Medulla oblongata (tissue), 1 donor: ENCODE measurements at regions not wholly inside any gene's neighbourhood (a gene's known extent, or its start where the extent isn't known, plus 50 kb on each side); places are given as distances from the start of the nearest gene placed in this dataset.
A peak's percentile ranks its signal among the peaks of the same experiment; 100 is the strongest.
"Not testable (repeated sequence)": the region's sequence is repeated elsewhere in the genome, so short reads cannot be mapped to it uniquely, and the experiment has no call there.

ENCODE experiments used
- DNase-seq: peaks from one replicate; pipeline ENCODE4 v3.0.0-alpha.2; 2015; ENCODE audit errors: extremely low spot score

GRCh38 chr6:81562169-81562568, 190.3 kb downstream of the TENT5A start:
- DNase-seq: no peak

GRCh38 chr6:81561731-81562130, 190.8 kb downstream of the TENT5A start:
- DNase-seq: no peak

- DNase-seq: no peak
These were observed 191.4 kb downstream of the TENT5A start for GRCh38 chr6:81561071-81561564.

GRCh38 chr6:81557811-81558210, 194.7 kb downstream of the TENT5A start:
- DNase-seq: no peak

DNA sequence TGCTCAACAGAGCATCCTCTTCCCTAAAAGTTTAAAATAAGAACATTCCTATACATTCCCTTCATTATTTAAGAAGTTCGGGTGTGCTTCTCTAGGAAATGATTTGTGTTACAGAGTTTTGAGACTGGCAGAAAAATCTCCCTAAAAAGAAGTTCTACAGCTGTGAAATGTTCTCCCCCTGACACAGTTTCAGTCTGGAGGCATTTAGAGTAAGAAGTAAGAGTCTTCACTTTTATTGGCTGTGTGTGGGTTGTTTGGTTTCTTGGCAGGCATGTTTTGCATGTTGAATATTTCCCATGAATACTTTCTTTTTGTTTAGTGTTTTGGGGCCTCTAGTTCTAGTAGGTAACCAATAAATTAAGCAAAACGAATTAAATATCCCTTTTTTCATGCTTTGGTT, 195.9 kb downstream of the TENT5A start:
- peak; percentile 31 for DNase-seq

DNA sequence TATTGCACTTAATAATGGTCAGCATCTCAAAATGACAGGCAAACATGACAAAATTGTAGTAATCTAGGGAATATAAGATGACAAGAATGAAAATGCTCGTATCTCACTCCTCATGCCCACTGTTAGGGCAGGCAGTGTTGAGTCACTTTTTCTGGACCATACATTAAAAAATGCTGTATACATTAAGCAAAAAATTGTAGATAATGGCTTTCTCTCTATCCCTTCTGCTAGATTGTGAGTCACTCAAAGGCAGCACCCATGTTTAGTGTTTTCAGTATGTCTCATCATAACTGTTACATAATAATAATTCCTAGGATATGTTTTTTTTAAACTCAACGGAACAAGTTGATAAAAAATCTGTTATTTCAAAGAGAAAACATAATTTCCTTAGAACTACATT, 199.3 kb downstream of the TENT5A start:
- DNase-seq: no peak

- DNase-seq: no peak
These were observed 199.8 kb downstream of the TENT5A start for GRCh38 chr6:81552644-81553043.

DNA sequence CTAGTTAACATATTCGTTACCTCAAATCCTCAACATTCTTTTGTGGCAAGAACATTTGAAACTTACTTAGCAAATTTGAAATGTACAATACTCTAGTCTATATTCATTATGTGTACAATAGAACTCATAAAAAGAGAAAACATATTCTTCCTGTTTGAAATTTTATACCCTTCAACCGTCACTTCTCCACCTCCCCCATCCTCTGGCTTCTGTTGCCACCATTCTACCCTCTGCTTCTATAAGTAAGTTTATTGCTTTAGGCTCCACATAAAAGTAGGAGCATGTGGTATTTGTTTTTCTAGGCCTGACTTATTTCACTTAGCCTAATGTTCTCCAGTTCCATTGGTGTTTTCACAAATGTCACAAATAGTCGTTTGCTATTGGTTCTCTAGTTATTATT, 205.3 kb downstream of the TENT5A start:
- DNase-seq: no peak

DNA sequence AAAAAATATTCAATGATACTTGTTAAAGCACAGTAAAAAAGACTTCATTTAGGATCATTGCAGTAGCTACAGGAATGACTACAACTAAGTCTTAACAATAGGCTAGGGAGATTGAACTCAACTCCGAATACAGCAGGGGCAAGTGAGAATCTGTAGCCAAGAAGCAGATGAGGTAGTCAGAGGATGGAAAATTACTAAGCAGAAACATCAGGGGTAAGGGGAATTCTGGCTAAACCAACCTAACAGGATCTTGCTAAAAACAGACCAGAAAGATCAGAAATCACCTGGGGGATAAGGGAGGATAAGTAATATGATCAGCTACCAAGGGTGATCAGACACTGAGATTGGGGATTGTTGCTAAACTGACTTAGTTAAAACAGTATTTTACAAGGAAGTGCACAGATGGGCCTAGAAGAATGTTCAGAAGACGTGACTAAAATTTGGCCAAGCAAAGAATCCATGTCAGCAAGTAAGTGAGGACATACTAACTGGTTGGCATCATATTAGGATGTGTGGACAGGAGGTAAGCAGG, 217.5 kb downstream of the TENT5A start:
- no peak for DNase-seq

- no peak for DNase-seq
These were observed 220.5 kb downstream of the TENT5A start for GRCh38 chr6:81531869-81532561.

GRCh38 chr6:81517455-81517854, 235.0 kb downstream of the TENT5A start:
- DNase-seq: no peak

DNA sequence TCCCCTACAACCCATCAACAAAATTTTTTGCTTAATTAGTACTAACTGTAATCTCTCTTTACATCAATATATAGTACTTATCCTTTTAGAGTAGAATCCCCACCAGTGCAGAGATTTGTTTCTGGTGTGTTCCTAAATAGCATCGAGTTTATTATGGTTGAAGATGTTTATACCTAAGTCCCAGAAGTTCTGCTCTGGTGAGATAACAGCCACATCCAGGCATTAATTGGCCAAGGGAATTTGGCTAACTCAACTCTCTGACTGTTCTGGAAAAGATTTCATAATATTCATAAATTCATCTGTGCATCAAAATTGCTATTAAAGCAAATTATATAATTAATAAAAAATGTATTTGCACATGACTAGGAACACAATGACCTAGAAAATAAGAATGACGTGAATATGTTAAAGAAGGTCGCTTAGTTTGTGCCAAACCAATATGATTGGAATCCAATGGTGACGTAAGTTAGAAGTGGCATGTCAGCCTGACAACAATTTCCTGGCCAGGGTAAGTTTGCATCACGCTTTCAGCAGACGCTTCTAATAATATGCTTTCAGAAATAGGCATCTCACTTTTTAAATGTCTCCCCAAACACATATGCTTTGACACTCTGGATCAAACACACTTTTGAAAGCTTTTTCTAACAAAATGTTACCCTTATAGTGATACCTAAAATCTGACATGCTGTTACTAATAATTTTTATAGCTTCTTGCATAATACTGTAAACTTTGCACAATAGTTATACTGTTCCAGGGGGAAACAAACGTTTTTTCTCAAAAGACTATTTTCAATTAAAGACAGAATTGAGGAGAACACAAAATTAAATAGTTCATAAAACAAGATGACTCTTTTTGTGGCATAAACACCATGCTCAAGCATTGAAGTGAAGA, 236.7 kb downstream of the TENT5A start:
- DNase-seq: no peak

DNA sequence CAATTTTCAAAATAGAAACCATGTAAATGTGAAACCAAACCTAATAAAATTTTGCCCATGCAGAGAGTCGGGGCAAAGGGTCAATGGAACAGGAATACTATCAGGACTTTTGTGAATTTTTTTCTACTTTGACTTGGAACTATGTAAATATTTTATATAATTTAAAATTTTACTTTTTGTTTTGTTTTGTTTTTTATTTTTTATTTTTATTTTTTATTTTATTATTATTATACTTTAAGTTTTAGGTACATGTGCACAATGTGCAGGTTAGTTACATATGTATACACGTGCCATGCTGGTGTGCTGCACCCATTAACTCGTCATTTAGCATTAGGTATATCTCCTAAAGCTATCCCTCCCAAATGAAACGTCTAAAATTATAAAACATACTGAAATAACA, 238.3 kb downstream of the TENT5A start:
- not testable (repeated sequence) for DNase-seq

DNA sequence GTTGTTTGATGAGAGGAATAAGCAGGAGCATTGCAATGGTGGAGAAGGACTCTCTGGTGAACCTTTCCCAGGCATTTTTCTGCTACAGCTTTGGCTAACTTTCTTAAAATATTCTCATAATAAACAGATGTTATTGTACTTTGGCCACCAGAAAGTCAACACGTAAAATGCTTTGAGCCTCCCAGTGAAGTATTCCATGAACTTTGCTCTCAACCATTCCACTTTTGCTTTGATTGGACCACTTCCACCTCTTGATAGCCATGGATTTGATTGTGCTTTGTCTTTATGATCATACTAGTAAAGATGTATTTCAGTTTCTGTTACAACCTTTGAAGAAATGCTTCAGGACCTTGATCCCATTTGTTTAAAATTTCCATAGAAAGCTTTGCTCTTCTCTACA, 241.1 kb downstream of the TENT5A start:
- DNase-seq: no peak

DNA sequence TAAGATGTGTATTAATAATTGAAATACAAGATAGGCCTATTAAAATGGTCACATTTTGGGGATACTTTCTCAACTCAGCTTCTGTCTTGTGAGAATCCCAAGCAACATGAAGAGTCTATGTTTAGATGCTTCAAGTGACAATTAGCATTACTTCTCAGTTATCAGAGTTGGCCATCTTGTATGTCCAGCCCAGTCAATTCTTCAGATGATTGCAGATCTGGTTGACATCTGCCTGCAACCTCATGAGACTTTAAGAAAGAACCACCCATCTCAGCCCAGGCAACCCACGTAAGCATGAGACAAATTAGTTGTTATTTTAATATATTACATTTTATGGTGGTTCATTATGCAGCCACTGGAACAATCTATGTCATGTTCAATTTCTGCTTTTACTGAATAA, 256.5 kb downstream of the TENT5A start:
- DNase-seq: no peak

- no peak for DNase-seq
These were observed 260.9 kb downstream of the TENT5A start for GRCh38 chr6:81491454-81492101.

- DNase-seq: peak; percentile 89
These were observed 265.0 kb downstream of the TENT5A start for GRCh38 chr6:81487489-81487888.

DNA sequence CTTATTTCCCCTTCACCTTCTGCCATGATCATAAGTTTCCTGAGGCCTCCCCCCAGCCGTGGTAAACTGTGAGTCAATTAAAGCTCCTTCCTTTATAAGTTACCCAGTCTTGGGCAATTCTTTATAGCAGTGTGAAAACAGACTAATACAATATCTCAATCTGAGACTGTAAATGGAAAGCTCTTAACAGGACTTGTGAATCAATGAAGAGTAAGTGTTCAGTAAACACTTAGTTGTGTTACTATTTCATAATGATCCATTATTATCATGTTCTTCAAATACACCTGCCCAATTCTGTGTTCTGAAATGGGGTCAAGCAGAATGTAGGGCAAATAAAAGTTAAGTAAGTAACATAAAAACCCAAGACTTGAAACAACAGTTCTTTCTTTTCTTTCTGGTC, 266.2 kb downstream of the TENT5A start:
- no peak for DNase-seq

DNA sequence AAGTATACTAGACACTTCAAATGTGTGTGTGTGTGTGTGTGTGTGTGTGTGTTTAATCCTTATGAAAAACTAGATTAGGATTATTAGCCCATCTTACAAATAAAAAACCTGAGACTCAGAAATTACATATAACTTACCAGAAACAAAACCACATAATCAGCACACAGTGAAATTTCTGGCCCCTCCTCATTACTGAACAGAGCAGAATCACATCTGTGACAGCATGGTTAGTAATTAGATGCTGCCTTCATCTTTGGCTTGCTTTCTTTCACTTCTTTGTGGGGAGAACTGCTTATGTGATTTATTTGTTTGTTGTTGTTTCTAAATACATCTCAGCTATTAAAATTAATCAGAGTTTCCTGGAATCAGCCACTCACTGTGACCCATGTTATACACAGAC, 267.1 kb downstream of the TENT5A start:
- no peak for DNase-seq

DNA sequence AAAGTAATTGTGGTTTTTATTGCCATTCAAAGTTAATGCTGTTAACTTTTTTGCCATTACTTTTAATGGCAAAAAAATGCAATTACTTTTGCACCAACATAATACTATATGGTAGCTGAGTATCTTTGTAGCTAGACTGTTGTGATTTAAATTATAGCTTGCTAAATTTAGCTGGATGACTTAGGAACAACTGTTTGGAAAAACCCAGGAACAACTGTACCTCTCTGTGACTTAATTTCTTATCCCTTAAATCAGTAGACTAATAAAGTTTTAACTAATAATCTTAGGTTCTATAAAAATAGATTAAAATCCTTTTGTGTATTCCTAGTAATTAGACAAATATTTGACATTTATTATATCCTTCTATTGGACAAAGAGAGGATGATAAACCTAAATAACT, 268.2 kb downstream of the TENT5A start:
- DNase-seq: no peak

GRCh38 chr6:81480139-81480538, 272.3 kb downstream of the TENT5A start:
- DNase-seq: no peak

GRCh38 chr6:81476881-81477280, 275.6 kb downstream of the TENT5A start:
- no peak for DNase-seq
